ENCODE measurements at regions not wholly inside any gene's neighbourhood (a gene's known extent, or its start where the extent isn't known, plus 50 kb on each side); places are given as distances from the start of the nearest gene placed in this dataset.

DNA sequence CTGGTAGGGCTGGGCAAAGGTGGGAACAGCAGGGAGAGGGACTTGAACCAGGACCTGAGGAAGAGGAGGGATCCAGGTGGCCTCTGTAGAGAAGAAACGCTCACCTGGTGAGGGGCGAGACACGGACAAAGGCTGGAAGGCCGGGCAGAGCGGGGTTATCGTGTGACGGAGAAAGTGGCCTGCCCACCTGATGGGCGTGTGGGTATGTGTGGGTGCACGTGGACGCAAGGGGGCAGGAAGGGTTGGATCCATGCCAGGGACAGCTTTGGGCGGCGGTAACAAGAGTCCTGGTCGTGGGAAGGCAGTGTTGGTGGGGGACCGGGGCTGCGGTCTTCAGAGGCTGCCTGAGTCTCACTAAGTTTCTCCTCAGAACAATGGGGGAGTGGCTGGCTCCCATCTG lies 104.1 kb upstream of the GSE1 start:
- Histone ChIP-seq H4K20me1 (ENCODE audit: insufficient read depth) (no peaks in the 10 kb centered on the region), H3F3A (replicated peaks; ENCODE audit: insufficient read depth) (no peaks in the 10 kb centered on the region), H2AFZ (ENCODE audit: low read depth) (no peak overlapping the region), H3K4me2 (no peak overlapping the region), H3K9me2 (no peaks in the 10 kb centered on the region), H3K9me3 (no peaks in the 10 kb centered on the region), H3K27ac (ENCODE audit: low read depth in 2 of 2, low read length in 1 of 2) (no peak overlapping the region), H3K4me3 (ENCODE audit: low read depth in 2 of 2, low read length in 1 of 2) (no peak overlapping the region), H3K9ac (no peak overlapping the region), H3K27me3 (ENCODE audit: insufficient read depth) (no peaks in the 10 kb centered on the region), H3K4me1 (ENCODE audit: control insufficient read depth in 1 of 2, insufficient read depth in 2 of 2, low read depth in 1 of 2, low read length in 1 of 2) (peaks cover 5 to 37% of the 10 kb centered on the region in 2 experiments; a peak in 2 of 4 replicates), H3K79me2 (ENCODE audit: insufficient read depth) (no peaks in the 10 kb centered on the region), H3K36me3 (replicated peaks in 1 of 2; ENCODE audit: control insufficient read depth in 1 of 2, insufficient read depth in 2 of 2, low read length in 1 of 2) (no peaks in the 10 kb centered on the region)
- DNase-seq: no peak
- WGBS (ENCODE audit: low lambda C conversion rate): 87% methylated on average over 10 of the region's 15 CpGs
- ChIA-PET CTCF (interaction anchor here (0.8 to 0.9 kb wide), 2 partner anchors 10 to 93 kb away, joined by 3 read pairs; no protein-coding TSS in a partner anchor), POLR2A (interaction anchor here (0.6 kb wide), 1 partner anchor 106 kb away, joined by 3 read pairs; no protein-coding TSS in a partner anchor)
- TF ChIP-seq GATA2 (CRISPR knock-in tag; IDR thresholded peaks at IDR 0.05): no peak
- no peak for TF ChIP-seq SMC3 (IDR thresholded peaks at IDR 0.05; ENCODE audit: low read depth, low read length)
- TF ChIP-seq FOXJ3 (CRISPR knock-in tag; IDR thresholded peaks at IDR 0.05): no peak
- no peak for TF ChIP-seq TAF1 (IDR thresholded peaks at IDR 0.05; ENCODE audit: borderline replicate concordance, low read depth, low read length)
- no peak for TF ChIP-seq FOSL2 (IDR thresholded peaks at IDR 0.05; ENCODE audit: borderline replicate concordance, low read depth)
- TF ChIP-seq CTCF (IDR thresholded peaks at IDR 0.05): no peak
- no peak for TF ChIP-seq JUND (IDR thresholded peaks at IDR 0.05)
- TF ChIP-seq NRF1 (IDR thresholded peaks at IDR 0.05; ENCODE audit: low read depth, low read length): no peak
- no peak for TF ChIP-seq RAD21 (IDR thresholded peaks at IDR 0.05; ENCODE audit: low read length)
- TF ChIP-seq EZH2phosphoT487 (IDR thresholded peaks at IDR 0.05; ENCODE audit: borderline replicate concordance, low read depth): no peak
- no peak for TF ChIP-seq TCF12 (IDR thresholded peaks at IDR 0.05)
- no peak for TF ChIP-seq MXI1 (IDR thresholded peaks at IDR 0.05; ENCODE audit: low read depth, low read length)
- TF ChIP-seq PBX3 (IDR thresholded peaks at IDR 0.05): no peak
- no peak for TF ChIP-seq MEF2A (IDR thresholded peaks at IDR 0.05; ENCODE audit: borderline replicate concordance, low read depth)
- no peak for TF ChIP-seq SIN3A (IDR thresholded peaks at IDR 0.05; ENCODE audit: borderline replicate concordance, low read depth, low read length)
- no peak for TF ChIP-seq USF1 (IDR thresholded peaks at IDR 0.05; ENCODE audit: borderline replicate concordance, low read depth)
- TF ChIP-seq, protein P1, sequence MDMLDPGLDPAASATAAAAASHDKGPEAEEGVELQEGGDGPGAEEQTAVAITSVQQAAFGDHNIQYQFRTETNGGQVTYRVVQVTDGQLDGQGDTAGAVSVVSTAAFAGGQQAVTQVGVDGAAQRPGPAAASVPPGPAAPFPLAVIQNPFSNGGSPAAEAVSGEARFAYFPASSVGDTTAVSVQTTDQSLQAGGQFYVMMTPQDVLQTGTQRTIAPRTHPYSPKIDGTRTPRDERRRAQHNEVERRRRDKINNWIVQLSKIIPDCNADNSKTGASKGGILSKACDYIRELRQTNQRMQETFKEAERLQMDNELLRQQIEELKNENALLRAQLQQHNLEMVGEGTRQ (IDR thresholded peaks at IDR 0.05; ENCODE audit: borderline replicate concordance, low read depth, low read length): no peak
- TF ChIP-seq REST (IDR thresholded peaks at IDR 0.05; ENCODE audit: low read depth, low read length): no peak
- TF ChIP-seq ELF1 (IDR thresholded peaks at IDR 0.05): no peak
- no peak for TF ChIP-seq MAX (IDR thresholded peaks at IDR 0.05; ENCODE audit: low read depth)
